OCI-LY1 (cell line): ENCODE measurements at regions not wholly inside any gene's neighbourhood (a gene's known extent, or its start where the extent isn't known, plus 50 kb on each side); places are given as distances from the start of the nearest gene placed in this dataset.

ENCODE experiments used
- H2AFZ ChIP-seq: fragments of 200-600 bp; sonication (generic), shearing (Covaris generic); 2 replicates; pipeline ENCODE4 v1.6.0; 2014; ENCODE audit warnings: antibody characterized with exemption, mild to moderate bottlenecking, low read length
- H3F3A ChIP-seq: fragments of 200-600 bp; sonication (generic), shearing (Covaris generic); 2 replicates; pipeline ENCODE4 v1.6.0; 2014; ENCODE audit warnings: mild to moderate bottlenecking, antibody characterized with exemption, low read length, moderate library complexity; ENCODE audit not compliant: insufficient read depth
- H3K27ac ChIP-seq: fragments of 200-600 bp; sonication (generic); 2 replicates; pipeline ENCODE4 v1.5.1; 2014; ENCODE audit warnings: low read length, mixed run types, mild to moderate bottlenecking, low read depth; ENCODE audit not compliant: poor library complexity, severe bottlenecking
- H3K27me3 ChIP-seq: fragments of 200-600 bp; sonication (generic); 2 replicates; pipeline ENCODE4 v1.6.0; 2014; ENCODE audit warnings: antibody characterized with exemption, mild to moderate bottlenecking, low read length, moderate library complexity; ENCODE audit not compliant: insufficient read depth
- H3K36me3 ChIP-seq: fragments of 200-600 bp; sonication (generic); 2 replicates; pipeline ENCODE4 v1.6.1; 2014; ENCODE audit warnings: mild to moderate bottlenecking, antibody characterized with exemption, low read length, moderate library complexity, mixed read lengths; ENCODE audit not compliant: insufficient read depth
- H3K4me1 ChIP-seq: fragments of 200-600 bp; sonication (generic); 2 replicates; pipeline ENCODE4 v1.5.1; 2014; ENCODE audit warnings: mild to moderate bottlenecking, low read length, moderate library complexity; ENCODE audit not compliant: insufficient read depth, severe bottlenecking
- H3K4me2 ChIP-seq: fragments of 200-600 bp; sonication (generic), shearing (Covaris generic); 2 replicates; pipeline ENCODE4 v1.6.1; 2014; ENCODE audit warnings: low read length
- H3K4me3 ChIP-seq: fragments of 200-600 bp; sonication (generic); 2 replicates; pipeline ENCODE4 v1.5.1; 2014; ENCODE audit warnings: low read length, low read depth, mild to moderate bottlenecking, mixed read lengths; ENCODE audit not compliant: poor library complexity, severe bottlenecking
- H3K79me2 ChIP-seq: fragments of 200-600 bp; shearing (Covaris generic); 2 replicates; pipeline ENCODE4 v1.6.1; 2016; ENCODE audit warnings: mixed run types, low read length, mixed read lengths; ENCODE audit not compliant: insufficient read depth
- H3K9ac ChIP-seq: fragments of 200-600 bp; sonication (generic), shearing (Covaris generic); 2 replicates; pipeline ENCODE4 v1.6.1; 2014; ENCODE audit warnings: mild to moderate bottlenecking, low read length, mixed read lengths
- H3K9me2 ChIP-seq: fragments of 200-600 bp; sonication (generic), shearing (Covaris generic); 2 replicates; pipeline ENCODE4 v1.6.1; 2014; ENCODE audit warnings: low read depth, mild to moderate bottlenecking, low read length, mixed read lengths
- H3K9me3 ChIP-seq: fragments of 200-600 bp; shearing (Covaris generic); 2 replicates; pipeline ENCODE4 v1.6.1; 2014; ENCODE audit warnings: low read length, mixed read lengths
- H4K20me1 ChIP-seq: fragments of 200-600 bp; sonication (generic), shearing (Covaris generic); 2 replicates; pipeline ENCODE4 v1.6.0; 2016; ENCODE audit warnings: mild to moderate bottlenecking, low read length; ENCODE audit not compliant: insufficient read depth
- EZH2 ChIP-seq: fragments of 200-600 bp; sonication (generic), shearing (Covaris generic); IDR thresholded peaks from 2 replicates; pipeline ENCODE4 v1.8.0; 2017; ENCODE audit warnings: borderline replicate concordance, mixed run types, mild to moderate bottlenecking, antibody characterized with exemption, low read length, moderate library complexity, mixed read lengths
- TF ChIP-seq, protein P1 (sequence below): fragments of 200-600 bp; sonication (generic), shearing (Covaris generic); IDR thresholded peaks from 2 replicates; pipeline ENCODE4 v1.5.1; 2017; ENCODE audit warnings: mild to moderate bottlenecking, antibody characterized with exemption, low read length, moderate library complexity, mixed read lengths

DNA sequence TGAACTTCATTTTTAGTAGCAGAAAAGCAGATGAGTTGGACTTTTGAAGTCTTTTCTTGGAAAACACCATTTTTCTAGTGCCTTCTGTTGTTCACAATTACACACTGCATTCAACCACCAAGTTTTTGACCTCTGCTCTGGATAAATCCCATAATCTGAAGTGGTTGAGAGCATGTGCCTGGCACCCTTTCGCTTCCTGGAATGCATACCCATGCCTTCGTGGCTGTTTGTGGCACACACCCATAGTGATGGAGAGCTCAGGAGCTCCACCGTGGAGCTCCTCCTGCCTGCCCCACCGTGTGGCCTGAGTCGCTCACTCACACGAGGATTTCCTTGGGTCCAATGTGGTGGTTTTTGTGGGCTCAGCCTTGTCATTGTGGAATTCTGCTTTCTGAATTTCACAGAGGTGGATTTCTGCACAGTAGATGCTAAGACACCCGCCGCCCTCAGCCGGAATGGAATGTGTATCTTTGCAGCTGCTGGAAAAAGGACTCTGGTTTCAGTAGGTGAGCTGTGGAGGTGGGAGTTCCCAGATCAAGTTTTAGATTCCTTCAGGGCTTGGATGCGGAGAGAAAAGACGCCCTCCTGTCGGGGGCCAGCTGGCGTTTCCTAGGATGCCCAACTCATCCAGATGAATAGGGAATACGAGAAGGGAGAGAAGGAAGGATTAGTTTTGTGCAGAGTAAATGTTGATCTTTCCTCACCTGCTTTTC, 500.4 kb downstream of the IRX1 start:
- Histone ChIP-seq H3K27me3 (no peaks in the 10 kb centered on the region), H3K9me3 (no peaks in the 10 kb centered on the region), H3K9me2 (no peaks in the 10 kb centered on the region), H3K4me3 (no peak overlapping the region), H3F3A (no peaks in the 10 kb centered on the region), H3K4me2 (no peak overlapping the region), H2AFZ (no peak overlapping the region), H3K27ac (no peak overlapping the region), H4K20me1 (no peaks in the 10 kb centered on the region), H3K36me3 (no peaks in the 10 kb centered on the region), H3K9ac (no peak overlapping the region), H3K79me2 (no peaks in the 10 kb centered on the region), H3K4me1 (no peaks in the 10 kb centered on the region)
- TF ChIP-seq, protein P1, sequence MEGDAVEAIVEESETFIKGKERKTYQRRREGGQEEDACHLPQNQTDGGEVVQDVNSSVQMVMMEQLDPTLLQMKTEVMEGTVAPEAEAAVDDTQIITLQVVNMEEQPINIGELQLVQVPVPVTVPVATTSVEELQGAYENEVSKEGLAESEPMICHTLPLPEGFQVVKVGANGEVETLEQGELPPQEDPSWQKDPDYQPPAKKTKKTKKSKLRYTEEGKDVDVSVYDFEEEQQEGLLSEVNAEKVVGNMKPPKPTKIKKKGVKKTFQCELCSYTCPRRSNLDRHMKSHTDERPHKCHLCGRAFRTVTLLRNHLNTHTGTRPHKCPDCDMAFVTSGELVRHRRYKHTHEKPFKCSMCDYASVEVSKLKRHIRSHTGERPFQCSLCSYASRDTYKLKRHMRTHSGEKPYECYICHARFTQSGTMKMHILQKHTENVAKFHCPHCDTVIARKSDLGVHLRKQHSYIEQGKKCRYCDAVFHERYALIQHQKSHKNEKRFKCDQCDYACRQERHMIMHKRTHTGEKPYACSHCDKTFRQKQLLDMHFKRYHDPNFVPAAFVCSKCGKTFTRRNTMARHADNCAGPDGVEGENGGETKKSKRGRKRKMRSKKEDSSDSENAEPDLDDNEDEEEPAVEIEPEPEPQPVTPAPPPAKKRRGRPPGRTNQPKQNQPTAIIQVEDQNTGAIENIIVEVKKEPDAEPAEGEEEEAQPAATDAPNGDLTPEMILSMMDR: no peak
- no peak for TF ChIP-seq EZH2

DNA sequence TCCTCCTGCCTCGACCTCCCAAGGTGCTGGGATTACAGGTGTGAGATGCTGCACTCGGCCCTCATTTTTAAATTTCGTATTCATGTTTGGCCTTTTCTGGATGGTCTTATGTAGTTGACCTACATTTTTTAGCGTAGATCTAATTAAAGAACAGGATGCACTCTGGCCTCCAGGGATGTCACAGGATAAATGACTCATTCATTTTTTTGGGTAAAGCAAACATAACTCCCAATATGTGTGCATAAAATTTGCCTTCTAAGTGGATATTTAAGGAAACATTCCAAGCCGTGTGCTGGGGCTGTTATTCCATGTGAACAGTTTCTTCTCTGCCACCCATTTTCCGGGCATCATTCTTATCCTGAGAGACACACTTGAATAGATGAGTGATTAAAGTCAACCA, 501.6 kb downstream of the IRX1 start:
- Histone ChIP-seq H3K27me3 (no peaks in the 10 kb centered on the region), H3K36me3 (no peaks in the 10 kb centered on the region), H3K9ac (no peak overlapping the region), H3K27ac (no peak overlapping the region), H3K79me2 (no peaks in the 10 kb centered on the region), H3F3A (no peaks in the 10 kb centered on the region), H4K20me1 (no peaks in the 10 kb centered on the region), H3K4me2 (no peak overlapping the region), H3K9me2 (no peaks in the 10 kb centered on the region), H2AFZ (no peak overlapping the region), H3K4me1 (no peaks in the 10 kb centered on the region), H3K9me3 (no peaks in the 10 kb centered on the region), H3K4me3 (no peak overlapping the region)
- TF ChIP-seq, protein P1: no peak
- TF ChIP-seq EZH2: no peak

DNA sequence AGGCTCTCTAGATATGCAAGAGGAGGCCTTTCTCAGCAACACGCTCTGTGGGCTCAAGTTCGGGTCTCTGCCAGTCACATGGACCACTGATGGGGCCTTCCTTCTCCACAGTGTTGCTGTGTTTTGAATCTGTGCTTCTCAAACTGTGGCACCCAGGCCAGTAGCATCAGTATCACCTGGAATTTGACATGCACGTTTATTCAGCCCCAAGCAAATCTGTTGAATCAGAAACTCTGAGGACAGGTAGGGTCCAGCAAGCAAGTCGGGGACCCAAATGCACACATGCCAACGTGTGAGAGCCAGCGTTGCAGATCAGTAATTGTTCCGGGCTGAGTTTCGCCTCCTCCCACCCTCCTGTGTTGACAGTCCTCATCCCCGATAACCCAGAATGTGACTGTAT, 502.6 kb downstream of the IRX1 start:
- Histone ChIP-seq H3K9ac (no peak overlapping the region), H3F3A (no peaks in the 10 kb centered on the region), H3K4me3 (no peak overlapping the region), H3K79me2 (no peaks in the 10 kb centered on the region), H3K9me3 (no peaks in the 10 kb centered on the region), H2AFZ (no peak overlapping the region), H3K9me2 (no peaks in the 10 kb centered on the region), H3K27me3 (no peaks in the 10 kb centered on the region), H3K27ac (no peak overlapping the region), H3K36me3 (no peaks in the 10 kb centered on the region), H3K4me2 (no peak overlapping the region), H4K20me1 (no peaks in the 10 kb centered on the region), H3K4me1 (no peaks in the 10 kb centered on the region)
- TF ChIP-seq EZH2: no peak
- TF ChIP-seq, protein P1: no peak
